ENCODE measurements at regions not wholly inside any gene's neighbourhood (a gene's known extent, or its start where the extent isn't known, plus 50 kb on each side); places are given as distances from the start of the nearest gene placed in this dataset.

- H3K4me3 ChIP-seq (ENCODE audit: low read length): no peak overlapping the region
- H3K4me1 ChIP-seq (ENCODE audit: control insufficient read depth, insufficient read depth, low read length): peaks cover 13% of the 10 kb centered on the region
- no peaks in the 10 kb centered on the region for H3K36me3 ChIP-seq (ENCODE audit: control insufficient read depth, insufficient read depth, low read length, severe bottlenecking)
- no peaks in the 10 kb centered on the region for H3K9me3 ChIP-seq (ENCODE audit: control insufficient read depth, low read length)
- H3K27me3 ChIP-seq (replicated peaks; ENCODE audit: control insufficient read depth, insufficient read depth, low read length): peaks cover 84% of the 10 kb centered on the region
- H3K9ac ChIP-seq (ENCODE audit: low read length): no peak overlapping the region
- no peak for DNase-seq (ENCODE audit: low read depth)
These were observed 232.9 kb downstream of the UACA start for GRCh38 chr15:70530503-70530902.

GRCh38 chr15:70530017-70530499 is 233.3 kb downstream of the UACA start:
- DNase-seq (ENCODE audit: low read depth): no peak
- Histone ChIP-seq H3K9ac (ENCODE audit: low read length) (no peak overlapping the region), H3K4me3 (ENCODE audit: low read length) (no peak overlapping the region), H3K36me3 (ENCODE audit: control insufficient read depth, insufficient read depth, low read length, severe bottlenecking) (no peaks in the 10 kb centered on the region), H3K9me3 (ENCODE audit: control insufficient read depth, low read length) (no peaks in the 10 kb centered on the region), H3K27me3 (replicated peaks; ENCODE audit: control insufficient read depth, insufficient read depth, low read length) (peaks cover 84% of the 10 kb centered on the region), H3K4me1 (ENCODE audit: control insufficient read depth, insufficient read depth, low read length) (peaks cover 13% of the 10 kb centered on the region)

GRCh38 chr15:70528816-70529215 is 234.5 kb downstream of the UACA start:
- Histone ChIP-seq H3K4me3 (ENCODE audit: low read length) (no peak overlapping the region), H3K9ac (ENCODE audit: low read length) (no peak overlapping the region), H3K9me3 (ENCODE audit: control insufficient read depth, low read length) (no peaks in the 10 kb centered on the region), H3K4me1 (ENCODE audit: control insufficient read depth, insufficient read depth, low read length) (peaks cover 13% of the 10 kb centered on the region), H3K36me3 (ENCODE audit: control insufficient read depth, insufficient read depth, low read length, severe bottlenecking) (no peaks in the 10 kb centered on the region), H3K27me3 (replicated peaks; ENCODE audit: control insufficient read depth, insufficient read depth, low read length) (peaks cover 84% of the 10 kb centered on the region)
- no peak for DNase-seq (ENCODE audit: low read depth)

DNA sequence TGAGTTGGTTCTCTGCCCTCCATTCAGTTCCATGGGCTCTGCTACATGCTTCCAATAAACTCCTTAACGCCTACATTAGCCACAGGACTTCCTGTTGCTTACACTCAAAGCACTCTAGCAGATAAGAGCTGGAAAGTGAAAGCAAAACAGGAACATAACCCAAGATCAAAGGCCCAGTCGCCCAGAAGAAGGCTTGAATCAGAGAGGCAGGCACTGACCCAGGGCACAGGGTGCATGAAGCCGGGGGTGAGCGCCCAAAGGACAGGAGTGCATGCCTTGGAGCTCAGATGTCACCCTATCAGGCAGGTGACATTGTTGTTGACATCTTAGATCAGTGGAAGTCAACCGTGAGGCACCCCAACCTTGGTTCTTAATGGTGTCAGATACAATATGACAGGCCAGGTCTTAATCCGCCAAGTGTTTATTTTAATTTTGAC is 235.1 kb downstream of the UACA start:
- Histone ChIP-seq H3K4me1 (ENCODE audit: control insufficient read depth, insufficient read depth, low read length) (peaks cover 13% of the 10 kb centered on the region), H3K9ac (ENCODE audit: low read length) (no peak overlapping the region), H3K4me3 (ENCODE audit: low read length) (no peak overlapping the region), H3K27me3 (replicated peaks; ENCODE audit: control insufficient read depth, insufficient read depth, low read length) (peaks cover 84% of the 10 kb centered on the region), H3K9me3 (ENCODE audit: control insufficient read depth, low read length) (no peaks in the 10 kb centered on the region), H3K36me3 (ENCODE audit: control insufficient read depth, insufficient read depth, low read length, severe bottlenecking) (no peaks in the 10 kb centered on the region)
- no peak for DNase-seq (ENCODE audit: low read depth)

DNA sequence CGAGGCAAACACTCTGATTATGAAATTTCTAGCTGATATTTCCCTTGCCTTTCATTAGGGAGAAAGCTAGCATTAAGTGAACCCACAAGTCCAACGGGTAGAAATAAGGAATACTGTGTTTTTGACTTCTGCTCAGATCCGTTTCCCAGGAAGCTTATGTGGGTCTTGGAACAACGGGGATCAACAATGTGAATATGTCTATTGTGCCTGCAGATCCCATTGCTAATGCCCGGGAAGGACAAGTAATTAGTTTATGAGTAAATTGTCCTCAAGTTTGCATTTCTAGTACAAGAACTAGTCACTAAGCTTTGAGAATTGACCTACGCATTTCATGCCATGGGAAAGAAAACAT is 236.4 kb downstream of the UACA start:
- DNase-seq (ENCODE audit: low read depth): no peak
- Histone ChIP-seq H3K4me3 (ENCODE audit: low read length) (peak overlapping the region; percentile 74), H3K9ac (ENCODE audit: low read length) (no peak overlapping the region), H3K9me3 (ENCODE audit: control insufficient read depth, low read length) (no peaks in the 10 kb centered on the region), H3K27me3 (replicated peaks; ENCODE audit: control insufficient read depth, insufficient read depth, low read length) (peaks cover 84% of the 10 kb centered on the region), H3K36me3 (ENCODE audit: control insufficient read depth, insufficient read depth, low read length, severe bottlenecking) (no peaks in the 10 kb centered on the region), H3K4me1 (ENCODE audit: control insufficient read depth, insufficient read depth, low read length) (peaks cover 13% of the 10 kb centered on the region)

- Histone ChIP-seq H3K27me3 (replicated peaks; ENCODE audit: control insufficient read depth, insufficient read depth, low read length) (peaks cover 84% of the 10 kb centered on the region), H3K9me3 (ENCODE audit: control insufficient read depth, low read length) (no peaks in the 10 kb centered on the region), H3K9ac (ENCODE audit: low read length) (no peak overlapping the region), H3K4me1 (ENCODE audit: control insufficient read depth, insufficient read depth, low read length) (peaks cover 13% of the 10 kb centered on the region), H3K4me3 (ENCODE audit: low read length) (peak overlapping the region; percentile 74), H3K36me3 (ENCODE audit: control insufficient read depth, insufficient read depth, low read length, severe bottlenecking) (no peaks in the 10 kb centered on the region)
- DNase-seq (ENCODE audit: low read depth): peak; percentile 79
These were observed 237.0 kb downstream of the UACA start for GRCh38 chr15:70526221-70526973.

- H3K4me3 ChIP-seq (ENCODE audit: low read length): no peak overlapping the region
- DNase-seq (ENCODE audit: low read depth): no peak
- H3K4me1 ChIP-seq (ENCODE audit: control insufficient read depth, insufficient read depth, low read length): peaks cover 13% of the 10 kb centered on the region
- H3K9ac ChIP-seq (ENCODE audit: low read length): no peak overlapping the region
- no peaks in the 10 kb centered on the region for H3K36me3 ChIP-seq (ENCODE audit: control insufficient read depth, insufficient read depth, low read length, severe bottlenecking)
- peaks cover 86% of the 10 kb centered on the region for H3K27me3 ChIP-seq (replicated peaks; ENCODE audit: control insufficient read depth, insufficient read depth, low read length)
- no peaks in the 10 kb centered on the region for H3K9me3 ChIP-seq (ENCODE audit: control insufficient read depth, low read length)
These were observed 237.8 kb downstream of the UACA start for GRCh38 chr15:70525551-70525950.

DNA sequence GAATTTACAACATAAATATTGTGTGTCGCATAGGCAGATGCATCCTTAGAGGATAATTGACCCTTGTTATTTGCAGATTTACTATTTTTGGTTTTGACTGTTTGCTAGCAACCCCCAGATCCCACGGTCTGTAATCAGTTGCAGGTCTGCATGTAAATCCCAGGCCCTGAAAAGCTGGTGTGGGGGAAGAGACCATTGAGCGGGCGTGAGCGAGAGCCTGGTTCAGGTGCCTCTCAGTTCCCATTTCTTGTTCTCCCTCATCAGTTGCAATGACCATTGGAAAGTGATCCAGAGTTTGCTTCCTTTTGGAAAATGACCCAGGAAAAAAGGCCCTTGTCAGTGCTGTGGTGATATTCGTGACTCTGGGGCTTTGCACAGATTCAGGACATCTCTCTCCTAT is 238.9 kb downstream of the UACA start:
- H3K27me3 ChIP-seq (replicated peaks; ENCODE audit: control insufficient read depth, insufficient read depth, low read length): peaks cover 86% of the 10 kb centered on the region
- DNase-seq (ENCODE audit: low read depth): no peak

GRCh38 chr15:70523616-70524015 is 239.7 kb downstream of the UACA start:
- DNase-seq (ENCODE audit: low read depth): no peak
- Histone ChIP-seq H3K4me1 (ENCODE audit: control insufficient read depth, insufficient read depth, low read length) (peaks cover 13% of the 10 kb centered on the region), H3K36me3 (ENCODE audit: control insufficient read depth, insufficient read depth, low read length, severe bottlenecking) (no peaks in the 10 kb centered on the region), H3K9ac (ENCODE audit: low read length) (no peak overlapping the region), H3K4me3 (ENCODE audit: low read length) (no peak overlapping the region), H3K9me3 (ENCODE audit: control insufficient read depth, low read length) (peaks cover 2% of the 10 kb centered on the region), H3K27me3 (replicated peaks; ENCODE audit: control insufficient read depth, insufficient read depth, low read length) (peaks cover 86% of the 10 kb centered on the region)

More for the DNA sequence above, 238.9 kb downstream of the UACA start:
- Histone ChIP-seq H3K9me3 (ENCODE audit: control insufficient read depth, low read length) (peaks cover 2% of the 10 kb centered on the region), H3K36me3 (ENCODE audit: control insufficient read depth, insufficient read depth, low read length, severe bottlenecking) (no peaks in the 10 kb centered on the region), H3K9ac (ENCODE audit: low read length) (no peak overlapping the region), H3K4me1 (ENCODE audit: control insufficient read depth, insufficient read depth, low read length) (peaks cover 13% of the 10 kb centered on the region), H3K4me3 (ENCODE audit: low read length) (no peak overlapping the region)

DNA sequence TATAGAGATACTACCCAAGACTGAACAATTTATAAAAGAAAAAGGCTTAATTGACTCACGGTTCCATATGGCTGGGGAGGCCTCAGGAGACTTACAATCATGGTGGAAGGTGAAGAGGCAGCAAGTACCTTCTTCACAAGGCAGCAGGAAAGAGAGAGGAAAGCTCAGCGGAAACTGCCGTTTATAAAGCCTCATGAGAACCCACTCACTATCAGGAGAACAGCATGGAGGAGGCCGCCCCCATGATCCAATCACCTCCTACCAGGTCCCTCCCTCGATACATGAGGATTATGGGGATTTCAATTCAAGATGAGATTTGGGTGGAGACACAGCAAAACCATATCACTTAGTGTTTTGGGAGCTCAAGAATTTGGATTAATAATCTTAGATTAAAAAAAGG is 240.2 kb downstream of the UACA start:
- no peaks in the 10 kb centered on the region for H3K36me3 ChIP-seq (ENCODE audit: control insufficient read depth, insufficient read depth, low read length, severe bottlenecking)
- H3K27me3 ChIP-seq (replicated peaks; ENCODE audit: control insufficient read depth, insufficient read depth, low read length): peaks cover 87% of the 10 kb centered on the region
- no peak for DNase-seq (ENCODE audit: low read depth)
- H3K9ac ChIP-seq (ENCODE audit: low read length): no peak overlapping the region
- H3K4me1 ChIP-seq (ENCODE audit: control insufficient read depth, insufficient read depth, low read length): peaks cover 13% of the 10 kb centered on the region
- peaks cover 2% of the 10 kb centered on the region for H3K9me3 ChIP-seq (ENCODE audit: control insufficient read depth, low read length)
- no peak overlapping the region for H3K4me3 ChIP-seq (ENCODE audit: low read length)

DNA sequence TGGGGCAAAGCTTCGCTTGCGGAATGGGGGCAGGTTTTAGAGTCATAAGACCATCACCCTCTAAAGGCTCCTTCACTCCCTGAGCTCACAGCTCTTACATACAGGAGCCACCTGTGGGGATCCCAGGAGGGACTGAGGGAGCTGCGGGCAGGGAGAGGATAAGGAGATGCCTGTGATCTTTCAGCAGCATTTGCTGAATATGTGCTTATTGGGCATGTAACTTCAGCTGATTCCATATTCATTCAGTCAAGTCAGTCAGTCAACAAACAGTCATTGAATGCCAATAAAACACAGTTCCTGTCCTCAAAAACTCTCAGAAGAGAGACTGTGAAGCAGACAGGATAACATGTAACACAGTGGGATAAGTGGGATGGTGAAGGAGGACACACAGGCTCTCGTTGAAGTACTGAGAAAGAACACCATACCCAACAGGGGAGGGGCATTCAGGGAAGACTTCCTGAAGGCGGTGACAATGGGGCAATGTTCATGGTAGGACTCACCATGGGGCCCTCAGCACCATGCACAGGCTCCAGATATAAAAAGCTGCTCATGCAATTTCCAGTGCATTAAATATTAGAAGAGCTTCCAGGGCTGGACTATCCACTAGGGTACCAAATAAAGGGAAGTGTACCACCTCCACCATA is 240.9 kb downstream of the UACA start:
- no peak for DNase-seq (ENCODE audit: low read depth)
- Histone ChIP-seq H3K36me3 (ENCODE audit: control insufficient read depth, insufficient read depth, low read length, severe bottlenecking) (no peaks in the 10 kb centered on the region), H3K9ac (ENCODE audit: low read length) (no peak overlapping the region), H3K4me3 (ENCODE audit: low read length) (no peak overlapping the region), H3K4me1 (ENCODE audit: control insufficient read depth, insufficient read depth, low read length) (peaks cover 13% of the 10 kb centered on the region), H3K9me3 (ENCODE audit: control insufficient read depth, low read length) (peaks cover 2% of the 10 kb centered on the region), H3K27me3 (replicated peaks; ENCODE audit: control insufficient read depth, insufficient read depth, low read length) (peaks cover 92% of the 10 kb centered on the region)

Data from adipocyte (in vitro differentiated cells).